ENCODE measurements at regions not wholly inside any gene's neighbourhood (a gene's known extent, or its start where the extent isn't known, plus 50 kb on each side); places are given as distances from the start of the nearest gene placed in this dataset.

GRCh38 chr2:103462101-103462500 is 700.3 kb downstream of the TMEM182 start:
- no peak for TF ChIP-seq TAF1 (IDR thresholded peaks at IDR 0.05; ENCODE audit: borderline replicate concordance, insufficient read depth, low read length)
- TF ChIP-seq REST (IDR thresholded peaks at IDR 0.05; ENCODE audit: insufficient read depth in 1 of 2, low read depth in 2 of 2, low read length in 2 of 2) = no peak
- no peak for TF ChIP-seq POLR2AphosphoS5 (IDR thresholded peaks at IDR 0.05; ENCODE audit: low read depth, low read length)
